Stimulated activated CD4-positive, alpha-beta T cell treated with anti-CD3 and anti-CD28 coated beads, Interleukin-1b, Interleukin-23, amount 100 ng/mL, for 48 hours (primary cell): ENCODE measurements at regions not wholly inside any gene's neighbourhood (a gene's known extent, or its start where the extent isn't known, plus 50 kb on each side); places are given as distances from the start of the nearest gene placed in this dataset.

ENCODE experiments used
- DNase-seq: peaks from one replicate; pipeline ENCODE4 v3.0.0-alpha.2; 2020

DNA sequence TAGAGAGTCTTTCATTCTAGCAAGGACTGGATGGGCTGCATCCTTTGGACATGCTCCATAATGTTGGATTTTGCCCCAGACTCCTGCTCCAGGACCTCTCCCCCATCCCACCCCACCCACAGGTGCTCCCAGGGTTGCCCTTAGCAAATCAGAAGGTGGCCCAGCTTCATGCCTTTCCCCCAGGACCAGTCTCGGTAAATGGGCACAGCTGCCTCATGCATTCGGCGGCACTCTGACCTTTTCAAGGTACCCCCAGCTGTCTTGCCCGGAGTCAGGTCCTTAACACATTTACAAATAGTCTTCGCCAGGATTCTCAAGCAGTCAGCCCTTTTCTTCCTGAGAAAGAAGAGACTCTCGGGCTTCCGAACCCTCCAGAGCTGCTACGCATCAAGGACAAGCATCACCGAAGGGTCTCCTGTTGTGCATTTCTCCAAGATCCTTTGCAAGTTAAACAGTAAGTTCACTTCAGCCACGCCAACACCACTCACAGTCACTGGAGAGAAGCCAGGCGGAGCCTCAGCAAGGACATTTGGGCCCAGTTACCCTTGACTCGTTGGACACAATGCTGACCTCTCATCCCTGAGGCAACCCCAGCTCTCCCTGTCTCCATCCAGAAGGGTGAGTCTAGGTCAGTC is 287.8 kb downstream of the FAM43A start:
- no peak for DNase-seq

DNA sequence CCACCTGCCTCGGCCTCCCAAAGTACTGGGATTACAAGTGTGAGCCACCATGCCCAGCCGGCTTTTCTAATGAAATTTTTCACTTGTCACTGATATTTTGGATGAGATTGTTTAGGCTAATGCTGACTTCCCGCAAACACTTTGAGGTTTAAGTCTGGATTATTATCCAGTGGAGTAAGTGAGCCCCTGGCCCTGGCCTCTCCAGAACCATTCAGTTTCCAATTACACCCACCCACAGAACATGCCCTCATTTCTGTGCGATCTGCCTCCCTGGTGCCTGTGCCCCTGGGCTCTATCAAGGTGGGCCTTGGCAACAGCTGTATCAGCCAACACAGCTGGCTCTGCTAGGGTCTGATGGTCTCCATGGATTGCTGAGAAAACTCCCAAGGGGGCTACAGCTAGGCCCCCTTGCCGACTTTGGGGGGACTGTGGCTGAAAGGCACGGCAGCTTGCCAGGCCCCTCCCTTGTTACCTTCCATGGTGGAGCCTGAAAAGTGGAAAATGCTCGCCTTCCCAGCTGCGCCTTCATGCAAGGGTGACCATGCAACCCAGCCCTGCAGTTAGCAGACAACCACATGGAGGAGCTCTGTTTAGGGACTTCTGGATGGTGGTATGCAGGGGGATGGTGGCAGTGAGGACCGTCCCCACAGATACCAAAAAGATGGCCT is 288.9 kb downstream of the FAM43A start:
- DNase-seq: no peak

DNA sequence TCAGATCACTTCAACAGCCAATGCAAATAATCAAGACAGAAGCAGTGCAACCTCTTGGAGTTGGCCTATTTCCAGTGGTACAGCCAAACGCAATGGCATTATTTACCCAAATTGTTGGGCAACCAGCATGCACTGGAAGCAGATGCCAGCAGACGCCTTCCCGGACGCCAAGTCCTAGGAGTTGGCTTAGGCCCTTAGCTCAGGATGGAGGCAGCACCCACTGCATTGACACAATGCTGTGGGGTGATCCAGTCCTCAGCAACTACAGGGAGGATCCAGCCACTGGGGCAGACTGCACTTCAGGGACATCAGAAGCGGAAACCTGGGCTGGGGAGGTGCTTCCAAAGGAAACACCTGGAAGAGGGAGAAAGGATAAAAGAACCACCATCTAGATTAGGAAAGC is 290.4 kb downstream of the FAM43A start:
- DNase-seq: no peak

DNA sequence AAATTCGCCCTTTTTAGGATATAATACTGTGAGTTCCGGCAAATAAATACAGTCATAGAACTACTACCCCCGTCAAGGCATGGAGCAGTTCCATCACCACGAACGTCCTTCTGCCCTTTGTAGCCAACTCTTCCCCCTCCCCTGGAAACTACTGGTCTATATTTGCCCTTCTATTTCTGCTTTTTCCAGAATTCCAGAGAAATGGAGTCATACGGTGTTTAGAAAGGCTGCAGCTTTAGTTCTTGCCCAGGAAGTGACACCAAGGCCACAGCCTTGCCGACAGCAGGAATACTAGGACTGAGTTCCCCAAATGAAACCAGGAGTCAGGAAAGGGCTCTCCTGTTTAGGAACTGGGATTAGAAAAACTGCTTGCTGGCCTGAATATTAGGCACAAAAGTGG is 291.2 kb downstream of the FAM43A start:
- DNase-seq: no peak

DNA sequence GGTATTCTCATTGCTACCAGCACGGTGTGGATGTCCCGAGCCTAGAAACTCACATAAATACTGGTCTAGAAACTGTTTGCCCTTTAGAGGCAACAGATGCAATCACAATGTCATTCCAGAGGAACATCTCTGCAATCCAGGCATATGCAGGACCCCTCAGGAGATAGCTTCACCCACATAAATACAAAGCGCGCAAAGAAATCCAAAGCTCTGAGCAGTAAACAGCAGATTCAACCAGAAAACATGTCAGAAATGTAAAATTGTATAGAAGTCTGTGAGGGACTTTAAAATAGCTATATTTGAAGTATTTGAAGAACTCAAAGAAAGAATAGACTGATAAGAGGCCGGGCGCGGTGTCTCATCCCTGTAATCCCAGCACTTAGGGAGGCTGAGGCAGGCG is 291.7 kb downstream of the FAM43A start:
- no peak for DNase-seq

DNA sequence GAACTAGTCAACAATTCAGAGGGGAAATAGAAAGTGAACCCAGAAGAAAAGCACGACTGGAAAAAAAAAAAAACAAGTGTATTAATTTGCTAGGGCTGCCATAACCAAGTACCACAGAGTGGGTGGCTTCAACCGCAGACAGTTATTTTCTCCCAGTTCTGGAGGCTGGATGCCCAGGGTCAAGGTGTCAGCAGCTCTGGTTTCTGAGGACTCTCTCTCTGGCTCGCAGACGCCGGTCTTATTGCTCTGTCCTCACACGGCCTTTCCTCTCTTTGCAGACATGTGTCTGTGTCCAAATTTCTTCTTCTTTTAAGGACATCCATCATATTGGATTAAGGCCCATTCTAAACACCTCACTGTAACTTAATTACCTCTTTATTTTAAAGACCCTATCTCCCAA is 291.8 kb downstream of the XXYLT1 start:
- no peak for DNase-seq

DNA sequence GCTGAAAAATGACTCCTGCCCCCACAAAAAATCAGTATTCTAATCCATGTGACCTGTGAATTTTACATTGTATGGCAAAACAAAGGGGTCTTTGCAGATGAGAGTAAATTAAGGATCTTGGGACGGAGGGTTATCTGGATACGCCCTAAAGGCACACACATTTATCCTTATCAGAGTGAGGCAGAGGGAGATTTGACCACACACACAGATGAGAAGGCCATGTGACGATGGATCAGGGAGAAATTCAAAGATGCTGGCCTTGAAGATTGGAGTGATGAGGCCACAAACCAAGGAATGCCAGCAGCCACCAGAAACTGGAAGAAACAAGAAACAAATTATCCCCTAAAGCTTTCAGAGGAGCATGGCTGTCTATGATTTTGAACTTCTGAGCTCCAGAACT is 288.5 kb downstream of the XXYLT1 start:
- DNase-seq: no peak

DNA sequence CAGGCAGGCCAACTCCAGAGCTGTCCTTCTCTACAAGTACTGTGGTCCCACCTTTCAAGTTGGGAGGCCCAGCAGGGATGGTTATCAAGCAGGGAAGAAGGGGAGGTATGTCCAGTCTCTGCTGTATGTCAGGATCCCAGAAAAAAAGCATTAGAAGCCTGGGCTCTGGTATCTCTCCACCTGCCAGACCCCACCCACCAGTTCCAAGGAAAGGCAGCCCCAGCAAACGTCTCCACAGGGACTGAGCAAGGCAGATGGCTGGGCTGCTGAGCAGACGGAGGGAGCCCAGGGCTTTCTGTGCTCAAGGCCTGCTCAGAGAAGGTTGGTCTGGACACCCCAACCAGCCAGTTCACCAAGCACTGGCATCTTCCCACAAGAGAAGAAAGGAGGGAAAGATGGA is 287.8 kb downstream of the XXYLT1 start:
- DNase-seq: no peak

DNA sequence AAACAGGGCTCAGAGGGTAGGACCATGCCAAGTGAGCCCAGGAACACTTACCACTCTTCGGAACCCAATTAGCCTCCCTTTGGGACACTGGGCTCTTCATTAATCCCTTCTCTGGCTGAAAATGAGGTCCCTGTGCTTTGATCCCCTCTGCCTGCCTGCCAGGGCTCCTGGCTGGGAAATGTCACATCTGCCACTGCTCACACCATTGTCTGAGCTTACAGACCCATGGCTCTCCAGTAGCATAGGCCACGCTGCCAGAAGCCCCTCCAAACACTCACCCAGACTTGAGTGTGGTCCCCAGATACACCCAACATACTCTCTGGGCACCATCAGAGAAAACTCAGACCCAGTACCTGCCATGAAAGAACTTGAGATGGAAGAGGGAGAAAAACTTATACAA is 287.3 kb downstream of the XXYLT1 start:
- DNase-seq: no peak

DNA sequence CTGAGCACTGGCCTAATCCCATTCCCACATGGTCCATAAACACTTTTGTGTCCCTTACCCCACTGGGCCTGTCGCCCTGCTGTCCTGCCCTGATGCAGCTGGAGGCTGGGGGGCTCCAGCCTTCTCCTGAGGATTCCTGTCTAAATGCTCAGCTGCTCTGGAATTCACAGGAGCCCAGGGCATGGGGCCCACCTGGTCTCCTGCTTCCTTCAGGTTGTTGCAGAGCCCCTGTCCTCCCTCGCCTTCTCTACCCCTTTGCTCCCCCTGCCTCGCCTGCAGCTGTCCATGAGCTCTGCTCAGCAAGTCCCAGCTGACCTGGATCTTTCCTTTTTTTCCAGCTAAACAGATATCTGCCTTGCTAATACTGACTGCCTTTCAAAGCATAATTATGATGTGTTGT is 286.9 kb downstream of the XXYLT1 start:
- no peak for DNase-seq

DNA sequence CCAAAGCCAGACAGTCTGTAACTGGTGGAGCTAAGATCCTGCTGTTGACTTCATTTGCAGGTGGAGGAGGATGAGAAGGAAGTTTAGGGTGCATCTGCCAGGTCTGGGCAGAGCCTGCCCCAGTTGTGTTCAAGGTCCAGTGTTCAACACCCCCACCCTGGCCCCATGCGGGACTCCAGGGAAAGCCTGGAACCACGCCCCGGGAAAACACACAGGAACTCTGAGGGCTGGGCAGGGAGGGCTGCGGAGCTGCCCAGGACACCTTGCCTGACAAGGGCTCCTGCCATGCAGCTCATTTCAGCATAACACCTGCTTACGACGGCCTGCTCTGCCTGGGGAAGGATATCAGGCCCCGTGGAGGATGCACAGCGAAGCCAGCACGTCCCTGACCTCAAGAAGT is 286.3 kb downstream of the XXYLT1 start:
- no peak for DNase-seq

DNA sequence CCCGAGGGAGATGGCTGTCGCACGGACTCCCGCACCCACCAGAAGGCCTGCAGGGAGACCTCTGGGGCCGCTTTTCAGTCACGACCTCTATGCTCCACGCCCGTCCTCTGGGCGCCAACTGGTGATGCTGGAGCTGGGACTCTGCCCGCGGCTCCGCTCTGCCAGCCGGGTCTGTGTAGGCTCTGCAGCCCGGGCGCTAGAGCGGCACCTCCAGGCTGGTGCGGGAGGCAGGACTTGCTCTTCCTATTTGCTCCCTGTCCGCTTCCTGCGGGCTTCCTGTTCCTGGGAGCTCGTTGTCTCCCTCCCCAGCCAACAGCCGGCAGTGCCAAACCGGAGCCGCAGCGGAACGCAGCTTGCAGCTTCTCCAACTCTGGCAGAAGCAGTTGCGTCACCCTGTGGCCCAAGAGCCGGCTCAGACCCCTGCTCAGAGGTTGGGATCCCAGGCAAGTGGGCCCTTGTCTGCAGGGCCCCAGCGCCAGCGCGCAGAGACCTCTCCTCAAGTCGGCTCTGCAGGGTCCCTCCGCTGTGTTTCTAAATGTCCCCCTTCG is 285.9 kb downstream of the XXYLT1 start:
- no peak for DNase-seq

DNA sequence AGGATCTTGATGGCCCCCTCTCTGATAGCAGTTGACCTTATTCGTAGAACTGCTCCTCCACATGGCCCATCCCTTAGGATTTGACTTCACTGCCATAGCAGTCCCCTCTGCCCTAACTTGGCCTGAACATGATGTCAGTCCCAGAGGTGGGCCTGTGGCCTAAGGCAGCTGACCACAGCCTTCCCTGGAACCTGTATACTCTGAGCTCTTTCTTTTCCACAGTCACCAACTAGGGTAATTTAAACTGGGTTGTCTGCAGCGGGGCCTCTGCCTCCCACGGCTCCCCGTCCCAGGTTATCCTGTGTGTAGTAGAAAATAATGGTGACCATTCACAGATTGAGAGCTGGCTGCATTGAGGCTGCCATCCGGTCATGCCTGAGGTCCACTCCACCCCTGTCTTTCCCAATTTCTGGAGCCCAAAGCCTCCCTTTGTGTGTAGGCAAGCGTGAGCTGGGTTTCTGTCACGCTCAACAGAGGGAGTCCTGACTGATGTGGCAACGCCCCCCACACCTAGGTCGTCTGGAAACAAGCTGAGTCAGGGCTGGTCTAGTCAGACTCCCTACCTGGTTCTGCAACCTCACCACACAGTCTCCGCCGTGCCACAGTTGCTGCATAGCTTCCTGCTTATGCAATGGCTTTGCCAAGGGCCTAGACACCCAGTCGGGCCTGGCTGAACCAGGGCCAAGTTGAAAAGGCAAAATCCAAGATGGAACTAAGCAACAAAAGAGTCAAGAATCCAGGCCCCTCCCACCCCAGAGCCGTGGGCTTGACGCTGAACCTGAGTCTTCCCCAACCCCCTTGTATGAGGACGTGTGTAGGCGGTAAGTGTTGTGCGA is 284.5 kb downstream of the XXYLT1 start:
- DNase-seq: no peak

DNA sequence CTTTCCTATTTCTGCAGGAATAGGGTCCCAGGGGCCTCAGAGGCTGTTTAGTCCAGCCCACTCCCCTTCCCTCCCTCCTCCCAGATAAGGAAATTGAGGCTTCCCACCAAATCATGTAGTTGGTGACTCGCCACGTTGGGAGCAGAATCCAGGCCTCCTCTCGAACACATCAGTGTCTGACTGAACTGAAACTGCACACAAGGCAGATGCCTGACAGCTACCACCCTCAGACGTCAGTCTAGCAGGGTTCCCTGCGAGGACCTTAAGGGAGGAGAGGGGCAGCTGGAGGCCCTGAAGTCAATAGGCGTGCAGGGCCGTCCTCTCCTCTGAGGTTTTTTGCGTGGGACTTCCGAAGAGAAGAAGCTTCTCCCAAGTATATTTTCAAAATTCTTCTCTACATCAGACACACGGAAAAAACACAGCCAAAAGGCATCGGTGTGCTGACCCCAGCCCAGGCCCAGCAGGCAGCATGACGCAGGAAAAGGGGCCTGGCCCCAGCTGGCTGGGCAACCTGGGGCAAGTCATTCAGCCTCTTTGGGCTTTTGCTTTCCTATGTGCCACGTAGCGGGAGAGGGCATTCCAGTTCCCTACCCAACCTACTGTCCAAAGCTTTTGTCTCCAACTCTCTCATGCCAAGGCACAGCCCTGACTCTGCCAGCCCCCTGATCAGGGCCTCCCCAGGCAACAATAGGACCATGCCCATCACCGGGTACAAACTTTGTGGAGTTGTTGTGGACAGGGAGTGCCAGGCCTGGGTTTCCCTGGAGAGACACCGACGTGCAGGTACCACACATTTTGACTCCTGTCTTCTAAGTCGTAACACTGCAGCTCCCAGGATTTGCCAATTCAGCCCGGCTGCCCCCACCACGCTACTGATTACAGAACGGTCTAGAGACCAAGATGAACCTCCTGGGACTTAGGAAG is 283.1 kb downstream of the XXYLT1 start:
- no peak for DNase-seq

DNA sequence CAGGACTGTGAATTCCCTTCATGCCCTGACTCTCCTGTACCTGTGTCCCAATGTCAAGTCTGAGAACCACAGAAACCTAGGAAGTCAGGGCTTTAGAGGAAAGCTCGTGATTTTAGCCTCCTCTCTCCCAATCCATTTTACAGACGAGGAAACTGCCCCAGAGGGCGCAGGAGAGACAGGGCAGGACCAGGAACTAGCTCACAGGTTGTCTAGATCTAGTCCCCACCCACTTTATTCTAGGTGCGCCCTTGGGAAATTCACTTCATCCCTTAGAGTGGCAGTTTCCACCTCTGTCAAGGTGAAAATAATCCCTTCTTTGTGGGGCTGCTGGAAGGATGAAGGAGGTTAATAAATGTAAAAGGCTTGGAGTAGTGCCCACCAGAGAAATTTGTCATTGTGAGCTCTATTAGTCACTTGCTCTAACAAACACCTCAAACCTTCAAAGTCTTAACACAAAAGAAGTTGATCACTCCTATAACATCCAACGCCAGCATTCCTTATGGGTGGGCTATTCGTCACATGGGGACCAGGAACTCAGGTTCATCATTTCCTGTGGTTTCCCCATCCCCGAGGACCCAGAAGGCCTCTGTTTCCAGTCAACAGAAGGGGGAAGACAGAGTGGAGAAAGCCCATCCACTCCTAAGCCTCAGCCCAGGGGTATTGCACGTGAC is 282.3 kb downstream of the XXYLT1 start:
- DNase-seq: no peak

DNA sequence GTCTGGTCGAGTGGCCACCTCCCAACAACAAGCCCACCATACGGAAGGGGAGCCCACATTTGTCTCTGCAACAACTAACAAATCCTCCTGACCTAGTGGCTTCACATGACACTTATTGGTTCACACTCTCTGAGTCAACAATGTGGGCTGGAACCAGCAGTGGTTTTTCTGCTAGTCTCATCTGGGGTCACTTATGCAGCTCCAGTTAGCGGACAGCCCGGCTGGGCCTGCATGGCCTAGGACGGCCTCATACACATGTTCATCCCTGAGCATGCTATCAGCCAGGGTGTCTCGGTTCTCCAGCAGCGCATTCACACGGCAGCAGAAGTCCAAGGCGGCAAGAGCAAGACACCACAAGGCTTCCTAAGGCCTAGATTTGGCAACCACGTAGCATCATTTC is 281.7 kb downstream of the XXYLT1 start:
- no peak for DNase-seq

DNA sequence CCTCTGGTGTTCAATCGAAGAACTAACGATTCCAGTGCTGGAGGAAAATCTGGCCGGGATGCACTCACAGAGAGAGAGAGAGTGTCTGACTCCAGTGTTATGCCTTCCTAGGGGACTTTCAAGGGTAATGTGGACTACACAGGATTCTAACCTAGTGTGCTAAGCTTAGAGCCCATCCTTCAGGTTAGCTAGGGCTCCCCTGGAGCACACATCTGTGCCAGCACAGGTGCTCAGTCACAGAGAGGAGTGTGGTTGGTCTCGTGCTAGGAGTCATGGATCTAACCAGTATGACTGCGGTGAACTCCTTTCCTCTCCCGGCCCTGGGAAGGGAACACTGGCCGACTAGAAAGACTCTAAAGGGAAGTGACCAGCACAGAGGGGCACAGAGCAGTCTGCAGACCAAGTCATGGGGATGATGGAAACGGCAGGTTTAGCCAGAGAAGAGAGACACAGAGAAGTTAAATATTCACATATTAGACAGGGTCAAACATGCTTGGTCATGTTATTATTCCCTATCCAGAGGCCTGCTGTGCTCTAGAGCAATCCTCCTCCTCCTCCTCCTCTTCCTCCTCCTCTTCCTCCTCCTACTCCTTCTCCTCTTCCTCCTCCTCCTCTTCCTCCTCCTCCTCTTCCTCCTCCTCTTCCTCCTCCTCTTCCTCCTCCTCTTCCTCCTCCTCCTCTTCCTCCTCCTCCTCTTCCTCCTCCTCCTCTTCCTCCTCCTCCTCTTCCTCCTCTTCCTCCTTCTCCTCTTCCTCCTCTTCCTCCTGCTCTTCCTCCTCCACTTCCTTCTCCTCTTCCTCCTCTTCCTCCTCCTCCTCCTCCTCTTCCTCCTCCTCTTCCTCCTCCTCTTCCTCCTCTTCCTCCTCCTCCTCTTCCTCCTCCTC is 280.3 kb downstream of the XXYLT1 start:
- DNase-seq: no peak

DNA sequence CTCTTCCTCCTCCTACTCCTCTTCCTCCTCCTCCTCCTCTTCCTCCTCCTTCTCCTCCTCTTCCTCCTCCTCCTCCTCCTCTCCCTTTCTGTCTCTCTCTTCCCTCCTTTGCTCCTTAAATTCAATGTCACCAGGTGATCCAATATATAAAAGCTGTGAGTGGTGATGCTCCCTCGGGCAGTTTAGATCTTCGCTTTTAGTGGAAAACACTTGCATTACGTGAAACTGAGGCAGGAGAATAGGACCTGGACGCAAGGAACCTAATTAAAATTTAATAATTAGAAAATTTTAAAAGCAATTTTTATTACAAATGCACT is 279.7 kb downstream of the XXYLT1 start:
- DNase-seq: no peak

DNA sequence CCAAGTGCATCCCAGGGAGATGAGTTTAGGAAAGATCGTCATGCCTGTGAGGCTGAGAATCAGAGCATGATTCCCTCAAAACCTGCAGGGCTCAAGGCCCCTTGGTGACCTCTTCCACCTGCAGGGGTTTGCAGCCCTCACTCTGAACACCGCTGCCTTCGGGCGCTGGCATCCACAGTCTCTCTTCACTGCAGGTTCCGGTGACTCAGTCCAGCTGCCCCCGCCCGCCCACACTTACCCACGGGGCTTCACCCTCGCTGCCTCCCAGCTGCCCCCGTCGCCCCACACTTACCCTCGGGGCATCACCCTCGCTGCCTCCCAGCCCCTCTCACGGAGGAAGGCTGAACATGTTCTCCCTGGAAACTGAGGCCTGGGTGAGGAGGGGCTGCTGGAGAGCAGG is 277.1 kb downstream of the XXYLT1 start:
- DNase-seq: no peak

DNA sequence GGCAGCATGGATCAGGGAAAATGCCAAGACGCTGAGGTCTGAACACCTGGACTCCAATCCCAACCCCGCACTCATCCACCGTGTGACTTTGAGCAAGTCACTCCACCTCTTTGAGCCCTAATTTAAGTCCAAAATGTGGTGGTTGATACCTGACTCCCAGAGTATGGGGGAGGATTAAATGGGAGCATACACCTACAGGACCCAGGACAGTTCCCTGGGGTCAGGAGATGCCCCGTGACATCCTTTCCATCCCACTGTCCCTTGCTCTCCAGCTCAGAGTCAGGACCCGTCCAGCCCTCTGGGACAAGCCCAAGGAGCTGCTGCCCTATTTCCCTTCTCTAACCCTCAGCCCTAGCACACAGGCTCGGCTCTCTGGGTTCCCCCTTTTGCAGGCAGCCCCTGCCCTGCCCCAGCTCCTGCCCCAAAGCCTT is 276.4 kb downstream of the XXYLT1 start:
- no peak for DNase-seq

DNA sequence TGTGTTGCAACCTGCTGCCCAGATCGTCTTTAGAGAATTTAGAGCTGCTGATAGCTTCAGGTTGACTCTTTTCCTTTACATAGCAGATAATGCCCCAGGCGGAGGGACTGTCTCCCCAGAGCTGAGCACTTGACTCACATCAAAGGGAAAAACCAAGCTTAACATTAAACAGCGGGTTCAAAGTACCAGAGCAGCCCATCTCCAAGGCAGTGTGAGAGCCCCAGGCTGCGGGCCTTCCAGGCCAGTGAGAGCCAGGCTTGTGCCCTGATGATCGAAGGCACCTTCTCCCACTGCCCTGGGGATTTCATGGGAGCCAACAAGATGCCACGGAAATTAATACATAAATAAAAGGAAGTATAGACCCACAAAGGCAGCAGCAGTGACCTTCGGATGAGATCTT is 275.6 kb downstream of the XXYLT1 start:
- no peak for DNase-seq
